Gastroesophageal sphincter (tissue), 3 donors: ENCODE measurements at regions not wholly inside any gene's neighbourhood (a gene's known extent, or its start where the extent isn't known, plus 50 kb on each side); places are given as distances from the start of the nearest gene placed in this dataset.

Experiments
- EP300 ChIP-seq: sonication (generic); formaldehyde crosslinking; IDR thresholded peaks from one replicate; pipeline ENCODE4 v1.6.1; 2017; ENCODE audit warnings: antibody characterized with exemption, mild to moderate bottlenecking
- POLR2A ChIP-seq, 2 donors: fragments of 450-650 bp; IDR thresholded peaks; one replicate each; pipeline ENCODE4 v1.6.1; 2017; ENCODE audit warnings: antibody characterized with exemption in 2 of 2, mild to moderate bottlenecking in 2 of 2, moderate library complexity in 1 of 2
- POLR2AphosphoS5 ChIP-seq: sonication (generic); formaldehyde crosslinking; IDR thresholded peaks from one replicate; pipeline ENCODE4 v1.6.1; 2017; ENCODE audit warnings: antibody characterized with exemption
- TF ChIP-seq, protein P1 (sequence below), 4 experiments: fragments of 200-600 bp in 2 of 4; fragments of 450-650 bp in 2 of 4; sonication (generic) in 1 of 4; IDR thresholded peaks; one replicate each; pipeline ENCODE4 v1.5.1; 2017 to 2019; ENCODE audit warnings: antibody characterized with exemption in 4 of 4, mild to moderate bottlenecking in 2 of 4, moderate library complexity in 2 of 4

DNA sequence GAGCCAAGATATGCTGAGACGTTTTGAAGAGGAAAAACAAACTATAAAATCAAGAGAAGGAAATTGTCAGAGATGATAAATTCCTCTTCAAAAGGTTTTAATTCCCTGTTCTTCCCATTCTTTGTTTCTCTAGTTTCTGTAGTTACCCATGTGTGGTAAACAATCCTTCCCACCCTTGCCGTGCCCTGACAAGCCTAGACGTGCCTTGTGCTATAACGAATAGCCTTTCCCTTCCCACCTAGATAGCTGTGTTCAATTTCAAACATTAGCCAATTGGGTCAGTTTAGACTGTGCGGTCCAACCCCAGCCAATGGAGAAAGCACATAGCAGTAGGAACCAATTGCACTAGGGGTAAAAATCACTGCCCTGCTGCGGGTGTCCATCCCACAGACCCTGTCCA is 138.1 kb downstream of the RALA start:
- no peak for TF ChIP-seq POLR2A (IDR thresholded peaks at IDR 0.05)
- TF ChIP-seq, protein P1, sequence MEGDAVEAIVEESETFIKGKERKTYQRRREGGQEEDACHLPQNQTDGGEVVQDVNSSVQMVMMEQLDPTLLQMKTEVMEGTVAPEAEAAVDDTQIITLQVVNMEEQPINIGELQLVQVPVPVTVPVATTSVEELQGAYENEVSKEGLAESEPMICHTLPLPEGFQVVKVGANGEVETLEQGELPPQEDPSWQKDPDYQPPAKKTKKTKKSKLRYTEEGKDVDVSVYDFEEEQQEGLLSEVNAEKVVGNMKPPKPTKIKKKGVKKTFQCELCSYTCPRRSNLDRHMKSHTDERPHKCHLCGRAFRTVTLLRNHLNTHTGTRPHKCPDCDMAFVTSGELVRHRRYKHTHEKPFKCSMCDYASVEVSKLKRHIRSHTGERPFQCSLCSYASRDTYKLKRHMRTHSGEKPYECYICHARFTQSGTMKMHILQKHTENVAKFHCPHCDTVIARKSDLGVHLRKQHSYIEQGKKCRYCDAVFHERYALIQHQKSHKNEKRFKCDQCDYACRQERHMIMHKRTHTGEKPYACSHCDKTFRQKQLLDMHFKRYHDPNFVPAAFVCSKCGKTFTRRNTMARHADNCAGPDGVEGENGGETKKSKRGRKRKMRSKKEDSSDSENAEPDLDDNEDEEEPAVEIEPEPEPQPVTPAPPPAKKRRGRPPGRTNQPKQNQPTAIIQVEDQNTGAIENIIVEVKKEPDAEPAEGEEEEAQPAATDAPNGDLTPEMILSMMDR (IDR thresholded peaks at IDR 0.05), result no peak
- TF ChIP-seq EP300, result no peak
- TF ChIP-seq POLR2AphosphoS5, result no peak
